C4-2B (cell line): ENCODE measurements at regions not wholly inside any gene's neighbourhood (a gene's known extent, or its start where the extent isn't known, plus 50 kb on each side); places are given as distances from the start of the nearest gene placed in this dataset.

Experiments used
- CTCF ChIP-seq: fragments of 450-650 bp; conservative IDR thresholded peaks from 2 replicates; pipeline ENCODE4 v1.5.1; 2017; ENCODE audit warnings: mild to moderate bottlenecking
- ZFX ChIP-seq: fragments of 450-650 bp; IDR thresholded peaks from 2 replicates; pipeline ENCODE4 v1.6.1; 2017

- no peak for TF ChIP-seq CTCF
- TF ChIP-seq ZFX = no peak
Measured at GRCh38 chrX:134737721-134738369, 59.2 kb downstream of the PABIR2 start.
